ENCODE measurements at regions not wholly inside any gene's neighbourhood (a gene's known extent, or its start where the extent isn't known, plus 50 kb on each side); places are given as distances from the start of the nearest gene placed in this dataset.

DNA sequence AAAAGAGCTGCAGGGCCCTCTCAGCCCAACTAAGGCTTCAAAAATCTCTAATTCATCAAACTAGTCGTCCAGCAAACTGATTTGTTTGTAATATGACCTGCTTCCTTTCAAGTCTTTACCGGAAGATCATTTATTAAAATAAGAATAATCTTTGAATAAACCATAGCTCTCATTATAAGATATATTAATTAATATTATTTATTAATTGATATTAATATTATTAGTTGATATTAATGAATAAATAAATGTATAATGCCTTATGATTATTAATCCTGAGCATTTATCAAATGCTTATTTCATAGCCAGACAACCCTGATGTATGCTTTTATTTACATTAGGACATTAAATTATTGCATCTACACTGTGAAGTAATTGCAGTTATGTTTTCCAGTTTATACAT is 550.7 kb upstream of the ALCAM start:
- TF ChIP-seq CTCF (IDR thresholded peaks at IDR 0.05) (no peak), SIN3A (IDR thresholded peaks at IDR 0.05; ENCODE audit: borderline replicate concordance, insufficient read depth, low read depth, low read length) (no peak), POLR2AphosphoS5 (IDR thresholded peaks at IDR 0.05; ENCODE audit: low read depth, low read length) (no peak)
